ENCODE measurements at regions not wholly inside any gene's neighbourhood (a gene's known extent, or its start where the extent isn't known, plus 50 kb on each side); places are given as distances from the start of the nearest gene placed in this dataset.

DNA sequence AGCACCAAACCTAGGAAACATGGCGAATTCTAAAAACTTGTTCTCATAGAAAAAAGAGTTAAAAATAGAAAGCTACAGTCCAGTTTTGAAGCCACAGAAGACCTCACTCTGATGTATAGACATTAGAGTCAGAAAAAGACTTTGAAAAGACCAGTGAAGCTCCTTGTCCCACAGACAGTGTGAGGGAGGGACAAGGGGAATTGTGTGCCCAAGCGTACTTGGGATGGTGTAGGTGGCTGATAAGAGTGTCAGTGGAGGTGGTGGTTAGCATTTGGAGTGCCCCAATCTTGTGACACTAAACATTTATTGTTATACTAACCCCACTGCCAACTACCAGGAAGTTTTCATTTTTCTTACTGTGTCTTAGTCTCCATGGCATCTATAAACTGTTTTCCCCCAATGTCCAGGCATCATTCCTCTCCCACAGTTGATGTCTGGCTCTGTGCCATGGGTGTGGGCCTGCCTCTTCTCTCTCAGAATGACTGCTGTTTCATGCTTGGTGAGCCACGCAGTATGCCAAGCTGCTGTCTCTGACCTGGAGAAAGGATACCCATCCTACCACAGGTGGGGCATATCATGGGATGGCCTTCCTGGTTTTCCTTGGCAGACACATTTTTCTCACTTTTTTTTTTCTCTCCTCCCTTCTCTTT, 161.4 kb downstream of the RPIA start:
- TF ChIP-seq, protein P1, sequence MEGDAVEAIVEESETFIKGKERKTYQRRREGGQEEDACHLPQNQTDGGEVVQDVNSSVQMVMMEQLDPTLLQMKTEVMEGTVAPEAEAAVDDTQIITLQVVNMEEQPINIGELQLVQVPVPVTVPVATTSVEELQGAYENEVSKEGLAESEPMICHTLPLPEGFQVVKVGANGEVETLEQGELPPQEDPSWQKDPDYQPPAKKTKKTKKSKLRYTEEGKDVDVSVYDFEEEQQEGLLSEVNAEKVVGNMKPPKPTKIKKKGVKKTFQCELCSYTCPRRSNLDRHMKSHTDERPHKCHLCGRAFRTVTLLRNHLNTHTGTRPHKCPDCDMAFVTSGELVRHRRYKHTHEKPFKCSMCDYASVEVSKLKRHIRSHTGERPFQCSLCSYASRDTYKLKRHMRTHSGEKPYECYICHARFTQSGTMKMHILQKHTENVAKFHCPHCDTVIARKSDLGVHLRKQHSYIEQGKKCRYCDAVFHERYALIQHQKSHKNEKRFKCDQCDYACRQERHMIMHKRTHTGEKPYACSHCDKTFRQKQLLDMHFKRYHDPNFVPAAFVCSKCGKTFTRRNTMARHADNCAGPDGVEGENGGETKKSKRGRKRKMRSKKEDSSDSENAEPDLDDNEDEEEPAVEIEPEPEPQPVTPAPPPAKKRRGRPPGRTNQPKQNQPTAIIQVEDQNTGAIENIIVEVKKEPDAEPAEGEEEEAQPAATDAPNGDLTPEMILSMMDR (conservative IDR thresholded peaks at IDR 0.05; ENCODE audit: low read depth, low read length): no peak
- TF ChIP-seq EZH2phosphoT487 (IDR thresholded peaks at IDR 0.05; ENCODE audit: borderline replicate concordance, low read length): no peak
